Spleen (tissue), 11 donors: ENCODE measurements at regions not wholly inside any gene's neighbourhood (a gene's known extent, or its start where the extent isn't known, plus 50 kb on each side); places are given as distances from the start of the nearest gene placed in this dataset.

Experiments used
- DNase-seq: peaks from one replicate; pipeline ENCODE4 v3.0.0-alpha.2; 2020
- H3K27ac ChIP-seq, 8 donors: fragments of 200-600 bp; sonication (generic) in 7 of 8; 1 replicate in 4 of 8; 2 replicates in 4 of 8; pipeline versions ENCODE4 v1.5.0 to v1.8.0; 2016 to 2021; ENCODE audit warnings: inconsistent platforms in 4 of 8, mild to moderate bottlenecking in 4 of 8, moderate library complexity in 1 of 8
- H3K27me3 ChIP-seq, 7 donors: fragments of 200-600 bp; sonication (generic) in 6 of 7; replicated peaks in 1 of 7; 1 replicate in 4 of 7; 2 replicates in 3 of 7; pipeline versions ENCODE4 v1.5.0 to v1.8.0; 2016 to 2021; ENCODE audit warnings: inconsistent platforms in 3 of 7, mild to moderate bottlenecking in 1 of 7
- H3K36me3 ChIP-seq, 6 donors: fragments of 200-600 bp; sonication (generic) in 5 of 6; 1 replicate in 4 of 6; 2 replicates in 2 of 6; pipeline versions ENCODE4 v1.5.0 to v1.8.0; 2016 to 2021; ENCODE audit warnings: inconsistent platforms in 2 of 6
- H3K4me1 ChIP-seq, 6 donors: fragments of 200-600 bp; sonication (generic) in 5 of 6; 1 replicate in 3 of 6; 2 replicates in 3 of 6; pipeline versions ENCODE4 v1.5.0 to v1.8.0; 2016 to 2021; ENCODE audit warnings: inconsistent platforms in 3 of 6
- H3K4me3 ChIP-seq, 8 donors: fragments of 200-600 bp; sonication (generic) in 7 of 8; 1 replicate in 4 of 8; 2 replicates in 4 of 8; pipeline versions ENCODE4 v1.5.0 to v1.8.0; 2016 to 2021; ENCODE audit warnings: inconsistent platforms in 4 of 8, mild to moderate bottlenecking in 4 of 8, moderate library complexity in 2 of 8
- H3K9me3 ChIP-seq, 8 donors: fragments of 200-600 bp; sonication (generic) in 7 of 8; 1 replicate in 4 of 8; 2 replicates in 4 of 8; pipeline versions ENCODE4 v1.5.0 to v1.8.0; 2016 to 2021; ENCODE audit warnings: inconsistent platforms in 4 of 8
- CTCF ChIP-seq, 11 experiments: fragments of 200-600 bp in 7 of 11; fragments of 450-650 bp in 4 of 11; sonication (generic) in 4 of 11; IDR thresholded peaks in 8 of 11; conservative IDR thresholded peaks in 3 of 11; 1 replicate in 7 of 11; 2 replicates in 4 of 11; pipeline versions ENCODE4 v1.4.0 to v1.8.0; 2016 to 2021; ENCODE audit warnings: antibody characterized with exemption in 11 of 11, inconsistent platforms in 4 of 11, mild to moderate bottlenecking in 1 of 11
- POLR2A ChIP-seq, 3 donors: fragments of 450-650 bp; IDR thresholded peaks; one replicate each; pipeline ENCODE4 v1.5.1; 2017; ENCODE audit warnings: antibody characterized with exemption in 3 of 3, mild to moderate bottlenecking in 1 of 3
- POLR2AphosphoS5 ChIP-seq, 3 donors: sonication (generic); formaldehyde crosslinking; IDR thresholded peaks; one replicate each; pipeline ENCODE4 v1.5.1; 2017; ENCODE audit warnings: antibody characterized with exemption in 3 of 3
- WGBS, 5 donors: extraction: QIAGEN DNeasy Blood & Tissue Kit in 3 of 5; methylation state at CpG; one replicate each; pipeline versions ENCODE4 v1.1.5 to v1.1.7; 2013 to 2018; 5-methylcytosine and 5-hydroxymethylcytosine counted together
- intact Hi-C: fragments of 100-400 bp; cut with DNase I; formaldehyde crosslinking; loops from one replicate; pipeline ENCODE4 v1.15.0; 2023; ENCODE audit warnings: low total_unique reads
- donor health status: healthy with polysubstance abuse.
- donor health status: DM: no; HTN: no; CAD: no; lungs with moderate emphysema.
- donor health status: DM: no; HTN: no; CAD: no.
- donor health status: Bipolar disorder and iron deficiency.
- donor health status: healthy.
- donor health status: DM: no; HTN: no; CAD: no.
- donor health status: DM: yes; HTN: yes; CAD: no.

GRCh38 chr11:103842191-103842590 lies 194.2 kb upstream of the DDI1 start:
- 87 to 93% (median 91%) methylated on average over 6 of the region's 6 CpGs for WGBS, 5 donors
- no peak overlapping the region for H3K4me3 ChIP-seq
- no peaks in the 10 kb centered on the region for H3K36me3 ChIP-seq
- TF ChIP-seq CTCF (IDR thresholded peaks at IDR 0.05 in 8 of 11, conservative IDR thresholded peaks at IDR 0.05 in 3 of 11): no peak
- no peak for TF ChIP-seq POLR2AphosphoS5 (IDR thresholded peaks at IDR 0.05)
- no peak for TF ChIP-seq POLR2A (IDR thresholded peaks at IDR 0.05)
- no peaks in the 10 kb centered on the region for H3K9me3 ChIP-seq
- DNase-seq: no peak
- H3K27me3 ChIP-seq: no peaks in the 10 kb centered on the region
- intact Hi-C loops: no loop called here
- H3K4me1 ChIP-seq: no peaks in the 10 kb centered on the region
- H3K27ac ChIP-seq: no peak overlapping the region

GRCh38 chr11:103842795-103843194 lies 193.6 kb upstream of the DDI1 start:
- Histone ChIP-seq H3K36me3 (no peaks in the 10 kb centered on the region), H3K27me3 (no peaks in the 10 kb centered on the region), H3K27ac (no peak overlapping the region), H3K9me3 (no peaks in the 10 kb centered on the region), H3K4me1 (no peaks in the 10 kb centered on the region), H3K4me3 (no peak overlapping the region)
- TF ChIP-seq POLR2A (IDR thresholded peaks at IDR 0.05) (no peak), CTCF (IDR thresholded peaks at IDR 0.05 in 8 of 11, conservative IDR thresholded peaks at IDR 0.05 in 3 of 11) (no peak), POLR2AphosphoS5 (IDR thresholded peaks at IDR 0.05) (no peak)
- 75 to 94% (median 86%) methylated on average over 2 of the region's 2 CpGs for WGBS, 5 donors
- DNase-seq: no peak
- intact Hi-C loops: no loop called here

GRCh38 chr11:103844327-103845215 lies 191.9 kb upstream of the DDI1 start:
- DNase-seq: no peak
- H3K4me1 ChIP-seq: no peaks in the 10 kb centered on the region
- 64 to 89% (median 73%) methylated on average over 7 of the region's 7 CpGs for WGBS, 5 donors
- no peaks in the 10 kb centered on the region for H3K36me3 ChIP-seq
- no peaks in the 10 kb centered on the region for H3K9me3 ChIP-seq
- no peak overlapping the region for H3K4me3 ChIP-seq
- no peak overlapping the region for H3K27ac ChIP-seq
- intact Hi-C loops: no loop called here
- H3K27me3 ChIP-seq: no peaks in the 10 kb centered on the region
- no peak for TF ChIP-seq POLR2AphosphoS5 (IDR thresholded peaks at IDR 0.05)
- TF ChIP-seq CTCF (IDR thresholded peaks at IDR 0.05 in 8 of 11, conservative IDR thresholded peaks at IDR 0.05 in 3 of 11): no peak
- TF ChIP-seq POLR2A (IDR thresholded peaks at IDR 0.05): no peak

- H3K27me3 ChIP-seq: no peaks in the 10 kb centered on the region
- H3K9me3 ChIP-seq: no peaks in the 10 kb centered on the region
- no peak overlapping the region for H3K27ac ChIP-seq
- intact Hi-C loops: no loop called here
- no peaks in the 10 kb centered on the region for H3K4me1 ChIP-seq
- no peak for DNase-seq
- TF ChIP-seq CTCF (IDR thresholded peaks at IDR 0.05 in 8 of 11, conservative IDR thresholded peaks at IDR 0.05 in 3 of 11): no peak
- TF ChIP-seq POLR2A (IDR thresholded peaks at IDR 0.05): no peak
- TF ChIP-seq POLR2AphosphoS5 (IDR thresholded peaks at IDR 0.05): no peak
- WGBS, 5 donors: 68 to 78% (median 73%) methylated on average over 1 of the region's 1 CpG
- no peaks in the 10 kb centered on the region for H3K36me3 ChIP-seq
- H3K4me3 ChIP-seq: no peak overlapping the region
These were observed 191.1 kb upstream of the DDI1 start for GRCh38 chr11:103845331-103845730.
